ENCODE measurements at regions not wholly inside any gene's neighbourhood (a gene's known extent, or its start where the extent isn't known, plus 50 kb on each side); places are given as distances from the start of the nearest gene placed in this dataset.

- Histone ChIP-seq H3K27ac (no peak overlapping the region), H3K9me3 (no peaks in the 10 kb centered on the region), H3K27me3 (no peaks in the 10 kb centered on the region), H3K36me3 (no peaks in the 10 kb centered on the region), H3K4me1 (ENCODE audit: control insufficient read depth in 1 of 2, insufficient read depth in 1 of 2, low read depth in 1 of 2, low read length in 1 of 2) (no peaks in the 10 kb centered on the region), H3K4me3 (ENCODE audit: low read depth in 1 of 2, low read length in 1 of 2) (no peak overlapping the region)
- no peak for TF ChIP-seq CTCF (IDR thresholded peaks at IDR 0.05)
Observed at GRCh38 chr2:145551686-145552085, 1031.8 kb upstream of the ZEB2 start.

GRCh38 chr2:145548479-145548878, 1028.6 kb upstream of the ZEB2 start:
- no peaks in the 10 kb centered on the region for H3K27me3 ChIP-seq
- no peak overlapping the region for H3K4me3 ChIP-seq (ENCODE audit: low read depth in 1 of 2, low read length in 1 of 2)
- H3K4me1 ChIP-seq (ENCODE audit: control insufficient read depth in 1 of 2, insufficient read depth in 1 of 2, low read depth in 1 of 2, low read length in 1 of 2) = no peaks in the 10 kb centered on the region
- H3K27ac ChIP-seq = no peak overlapping the region
- TF ChIP-seq CTCF (IDR thresholded peaks at IDR 0.05) = no peak
- no peaks in the 10 kb centered on the region for H3K9me3 ChIP-seq
- no peaks in the 10 kb centered on the region for H3K36me3 ChIP-seq

- H3K36me3 ChIP-seq = no peaks in the 10 kb centered on the region
- no peaks in the 10 kb centered on the region for H3K27me3 ChIP-seq
- TF ChIP-seq CTCF (IDR thresholded peaks at IDR 0.05) = no peak
- H3K27ac ChIP-seq = no peak overlapping the region
- no peaks in the 10 kb centered on the region for H3K4me1 ChIP-seq (ENCODE audit: control insufficient read depth in 1 of 2, insufficient read depth in 1 of 2, low read depth in 1 of 2, low read length in 1 of 2)
- no peak overlapping the region for H3K4me3 ChIP-seq (ENCODE audit: low read depth in 1 of 2, low read length in 1 of 2)
- H3K9me3 ChIP-seq = no peaks in the 10 kb centered on the region
Observed at GRCh38 chr2:145547620-145548019, 1027.7 kb upstream of the ZEB2 start.

- H3K4me1 ChIP-seq (ENCODE audit: control insufficient read depth in 1 of 2, insufficient read depth in 1 of 2, low read depth in 1 of 2, low read length in 1 of 2) = no peaks in the 10 kb centered on the region
- H3K36me3 ChIP-seq = no peaks in the 10 kb centered on the region
- no peaks in the 10 kb centered on the region for H3K9me3 ChIP-seq
- H3K4me3 ChIP-seq (ENCODE audit: low read depth in 1 of 2, low read length in 1 of 2) = no peak overlapping the region
- no peak overlapping the region for H3K27ac ChIP-seq
- H3K27me3 ChIP-seq = no peaks in the 10 kb centered on the region
- TF ChIP-seq CTCF (IDR thresholded peaks at IDR 0.05) = no peak
Observed at GRCh38 chr2:145546091-145546490, 1026.2 kb upstream of the ZEB2 start.

GRCh38 chr2:145543856-145544255, 1023.9 kb upstream of the ZEB2 start:
- TF ChIP-seq CTCF (IDR thresholded peaks at IDR 0.05) = no peak
- H3K4me3 ChIP-seq (ENCODE audit: low read depth in 1 of 2, low read length in 1 of 2) = no peak overlapping the region
- no peaks in the 10 kb centered on the region for H3K9me3 ChIP-seq

GRCh38 chr2:145543155-145543554, 1023.2 kb upstream of the ZEB2 start:
- no peaks in the 10 kb centered on the region for H3K4me1 ChIP-seq (ENCODE audit: control insufficient read depth in 1 of 2, insufficient read depth in 1 of 2, low read depth in 1 of 2, low read length in 1 of 2)
- TF ChIP-seq CTCF (IDR thresholded peaks at IDR 0.05) = no peak
- H3K36me3 ChIP-seq = no peaks in the 10 kb centered on the region
- no peak overlapping the region for H3K4me3 ChIP-seq (ENCODE audit: low read depth in 1 of 2, low read length in 1 of 2)
- no peak overlapping the region for H3K27ac ChIP-seq
- no peaks in the 10 kb centered on the region for H3K27me3 ChIP-seq
- no peaks in the 10 kb centered on the region for H3K9me3 ChIP-seq

More at GRCh38 chr2:145543856-145544255, 1023.9 kb upstream of the ZEB2 start:
- Histone ChIP-seq H3K27me3 (no peaks in the 10 kb centered on the region), H3K27ac (no peak overlapping the region), H3K4me1 (ENCODE audit: control insufficient read depth in 1 of 2, insufficient read depth in 1 of 2, low read depth in 1 of 2, low read length in 1 of 2) (no peaks in the 10 kb centered on the region), H3K36me3 (no peaks in the 10 kb centered on the region)

Measured in neutrophil (primary cell).